Hippocampal formation (tissue), 2 donors: ENCODE measurements at regions not wholly inside any gene's neighbourhood (a gene's known extent, or its start where the extent isn't known, plus 50 kb on each side); places are given as distances from the start of the nearest gene placed in this dataset.

Experiments used
- DNase-seq, 2 donors: peaks; one replicate each; lab custom pipeline; 2025; lab: John Stamatoyannopoulos, UW

GRCh38 chr6:168134560-168135201 lies 55.7 kb upstream of the FRMD1 start:
- no peak for DNase-seq

- no peak for DNase-seq
Observed at GRCh38 chr6:168133687-168134559, 54.9 kb upstream of the FRMD1 start.

GRCh38 chr6:168133168-168133561 lies 54.2 kb upstream of the FRMD1 start:
- DNase-seq, result peak in 1 of 2 donors; percentile 66

DNA sequence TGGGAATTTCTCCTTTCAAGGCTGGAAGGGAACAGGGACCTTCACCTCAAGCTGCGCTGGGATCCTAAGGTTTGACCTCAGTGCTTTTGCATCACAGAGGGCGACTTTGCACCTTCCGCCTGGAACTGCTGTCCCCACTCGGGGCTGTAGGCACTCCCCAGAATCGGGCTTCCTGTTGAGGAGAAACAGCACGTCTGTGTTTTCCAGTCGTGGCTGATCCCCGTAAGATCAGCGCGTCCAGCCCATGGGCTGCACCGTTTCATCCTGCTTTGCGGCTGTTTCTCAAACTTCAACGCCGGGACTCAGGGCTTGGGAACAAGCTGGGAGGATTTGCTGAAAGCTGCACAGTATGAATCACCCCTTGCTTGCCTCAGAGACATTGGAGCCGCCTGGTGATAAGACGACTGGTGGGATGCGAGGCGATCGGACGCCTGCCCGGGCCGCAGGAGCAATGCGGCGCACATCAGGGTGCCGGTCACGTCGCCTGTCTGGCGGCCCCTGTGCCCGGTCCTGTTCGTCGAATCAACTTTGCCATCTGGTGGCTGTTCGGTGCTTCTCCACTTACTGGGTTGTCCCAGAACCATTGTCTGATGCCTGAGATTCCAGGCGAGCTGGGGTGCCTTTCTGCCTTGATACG lies 53.6 kb upstream of the FRMD1 start:
- peak; percentile 79 to 80 for DNase-seq

GRCh38 chr6:168131464-168132415 lies 52.7 kb upstream of the FRMD1 start:
- no peak for DNase-seq

- no peak for DNase-seq
Observed at GRCh38 chr6:168130697-168131371, 51.8 kb upstream of the FRMD1 start.

DNA sequence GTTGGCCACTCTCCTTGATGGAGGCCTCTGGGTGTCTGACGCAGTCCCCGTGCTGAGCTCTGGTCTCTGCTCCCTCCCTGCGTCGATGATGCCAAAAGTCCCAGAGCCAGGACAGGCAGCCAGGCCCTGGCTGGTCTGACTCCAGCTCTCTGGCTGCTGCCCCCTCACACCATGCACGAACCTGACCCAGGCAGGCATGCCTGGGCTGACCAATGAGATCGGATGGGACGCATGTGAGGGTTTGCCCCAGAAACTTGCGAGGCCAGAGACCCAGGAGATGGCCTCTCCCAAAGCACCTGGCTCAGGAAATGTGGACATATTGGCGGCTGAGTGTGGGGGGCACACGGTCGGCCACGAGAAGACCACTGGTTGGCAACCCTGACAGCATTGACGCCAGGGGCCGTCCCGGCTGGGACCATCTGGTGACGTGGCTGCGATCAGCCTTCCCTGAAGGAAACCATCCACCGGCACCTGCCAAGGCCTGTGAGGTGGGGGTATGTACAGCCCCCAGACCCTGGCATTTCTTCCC lies 51.2 kb upstream of the FRMD1 start:
- DNase-seq, result no peak

GRCh38 chr6:168129292-168130167 lies 50.5 kb upstream of the FRMD1 start:
- DNase-seq, result no peak

GRCh38 chr6:168128631-168129291 lies 49.7 kb upstream of the FRMD1 start:
- DNase-seq, result no peak
